GM21737 (cell line): ENCODE measurements at regions not wholly inside any gene's neighbourhood (a gene's known extent, or its start where the extent isn't known, plus 50 kb on each side); places are given as distances from the start of the nearest gene placed in this dataset.
"Not testable (repeated sequence)": the region's sequence is repeated elsewhere in the genome, so short reads cannot be mapped to it uniquely, and the experiment has no call there.

Experiments
- ATAC-seq: cut with Tn5 transposase; IDR thresholded peaks from one replicate; pipeline ENCODE4 v1.9.1; 2021; ENCODE audit warnings: mild to moderate bottlenecking, moderate library complexity; ENCODE audit not compliant: unreplicated experiment

- ATAC-seq, result no peak
These were observed 162.1 kb downstream of the MYCN start for GRCh38 chr2:16102358-16102975.

DNA sequence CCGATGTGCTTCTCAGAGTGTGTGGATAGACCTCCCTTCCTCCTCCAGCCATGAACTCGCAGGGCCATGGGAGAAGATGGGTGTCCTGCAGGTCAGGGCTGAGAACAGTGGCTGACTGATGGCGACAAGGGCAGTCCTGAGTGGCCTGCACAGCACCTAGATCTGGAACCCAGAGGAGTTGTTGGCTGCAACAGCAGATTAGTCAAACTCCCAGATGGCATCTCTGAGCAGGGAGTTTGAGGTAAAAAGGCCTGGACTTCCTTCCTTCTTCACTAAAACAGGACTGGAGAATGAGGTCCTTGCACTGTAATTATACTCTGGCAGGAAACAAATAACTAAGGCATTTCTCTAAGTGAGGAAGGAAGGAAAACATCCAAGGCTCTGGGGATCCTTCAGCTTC lies 160.8 kb downstream of the MYCN start:
- ATAC-seq, result no peak

- no peak for ATAC-seq
These were observed 159.7 kb downstream of the MYCN start for GRCh38 chr2:16100006-16100405.

- no peak for ATAC-seq
These were observed 159.0 kb downstream of the MYCN start for GRCh38 chr2:16099326-16099725.

- ATAC-seq, result no peak
These were observed 156.6 kb downstream of the MYCN start for GRCh38 chr2:16096962-16097361.

- ATAC-seq, result not testable (repeated sequence)
These were observed 155.1 kb downstream of the MYCN start for GRCh38 chr2:16095483-16095882.

GRCh38 chr2:16094811-16095210 lies 154.5 kb downstream of the MYCN start:
- no peak for ATAC-seq

GRCh38 chr2:16093639-16094529 lies 153.5 kb downstream of the MYCN start:
- no peak for ATAC-seq

- no peak for ATAC-seq
These were observed 152.7 kb downstream of the MYCN start for GRCh38 chr2:16092861-16093638.

GRCh38 chr2:16091576-16092282 lies 151.4 kb downstream of the MYCN start:
- no peak for ATAC-seq

GRCh38 chr2:16090650-16091575 lies 150.6 kb downstream of the MYCN start:
- ATAC-seq, result no peak

GRCh38 chr2:16089491-16089890 lies 149.1 kb downstream of the MYCN start:
- ATAC-seq, result not testable (repeated sequence)

GRCh38 chr2:16088802-16089112 lies 148.4 kb downstream of the MYCN start:
- no peak for ATAC-seq

- no peak for ATAC-seq
These were observed 147.9 kb downstream of the MYCN start for GRCh38 chr2:16088035-16088801.

DNA sequence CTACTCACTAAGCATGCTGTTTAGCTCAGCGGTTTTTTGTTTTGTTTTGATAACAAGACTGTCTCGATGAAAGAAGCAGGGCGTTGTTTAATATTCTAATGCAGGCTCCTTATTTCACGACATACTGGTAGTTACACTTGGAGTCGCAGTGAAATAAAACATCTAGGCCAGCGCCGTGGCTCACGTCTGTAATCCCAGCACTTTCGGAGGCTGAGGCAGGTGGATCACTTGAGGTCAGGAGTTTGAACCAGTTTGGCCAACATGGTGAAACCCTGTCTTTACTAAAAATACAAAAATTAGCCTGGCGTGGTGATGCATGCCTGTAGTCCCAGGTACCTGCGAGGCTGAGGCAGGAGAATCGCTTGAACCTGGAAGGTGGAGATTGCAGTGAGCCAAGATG lies 145.8 kb downstream of the MYCN start:
- not testable (repeated sequence) for ATAC-seq

DNA sequence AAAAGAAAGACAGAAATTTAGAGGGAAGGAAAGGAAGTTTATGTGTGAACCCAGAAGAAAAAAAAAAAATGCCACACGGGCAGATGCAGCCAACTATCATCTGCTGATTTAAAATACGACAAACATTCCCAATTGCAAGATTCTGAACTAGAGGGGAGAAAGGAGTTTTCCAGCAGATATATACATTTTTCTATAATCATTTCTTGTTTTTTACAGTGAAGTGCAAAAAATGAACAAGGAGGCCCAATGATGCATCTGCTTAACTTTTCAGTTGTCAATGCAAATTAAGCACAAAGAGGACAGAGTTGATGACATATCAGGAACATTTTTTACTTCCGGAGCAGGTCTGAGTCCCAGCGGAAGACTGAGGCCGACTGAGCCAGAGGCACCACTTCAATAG lies 144.7 kb downstream of the MYCN start:
- no peak for ATAC-seq

DNA sequence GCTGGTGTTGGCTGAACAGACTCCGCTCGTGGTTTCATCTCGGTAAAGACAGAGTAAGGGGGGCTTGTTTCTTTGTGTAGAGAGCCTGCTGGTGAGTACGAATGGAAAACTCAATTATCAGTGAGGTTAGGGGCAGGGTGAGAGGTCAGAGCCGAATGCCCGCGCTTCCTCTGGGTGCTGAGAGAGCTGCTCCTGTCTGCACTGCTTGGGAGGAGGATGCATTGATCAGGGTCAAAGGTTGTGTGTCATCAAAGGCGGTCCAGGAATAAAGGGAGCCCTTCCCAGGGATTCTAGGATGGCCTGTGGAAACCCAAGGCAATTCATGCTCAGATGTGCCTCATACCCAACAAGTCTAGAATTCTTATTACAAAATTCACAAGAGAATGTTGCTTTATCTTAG lies 143.9 kb downstream of the MYCN start:
- ATAC-seq, result no peak

GRCh38 chr2:16082276-16082675 lies 141.9 kb downstream of the MYCN start:
- ATAC-seq, result no peak
